Upper lobe of right lung (tissue), 1 donor: ENCODE measurements at regions not wholly inside any gene's neighbourhood (a gene's known extent, or its start where the extent isn't known, plus 50 kb on each side); places are given as distances from the start of the nearest gene placed in this dataset.

Source experiments
- ATAC-seq: fragments of 200-7000 bp; cut with Tn5 transposase; one replicate; pipeline ENCODE4 v1.9.1; 2020; ENCODE audit warnings: mild to moderate bottlenecking, moderate library complexity
- DNase-seq: peaks from one replicate; pipeline ENCODE4 v3.0.0-alpha.2; 2020
- H3K27ac ChIP-seq: fragments of 200-600 bp; one replicate; pipeline ENCODE4 v1.8.0; 2022
- H3K27me3 ChIP-seq: fragments of 200-600 bp; one replicate; pipeline ENCODE4 v1.8.0; 2022; ENCODE audit warnings: mild to moderate bottlenecking
- H3K36me3 ChIP-seq: fragments of 200-600 bp; one replicate; pipeline ENCODE4 v1.8.0; 2022
- H3K4me1 ChIP-seq: fragments of 200-600 bp; one replicate; pipeline ENCODE4 v1.8.0; 2022
- H3K4me3 ChIP-seq: fragments of 200-600 bp; one replicate; pipeline ENCODE4 v1.8.0; 2022; ENCODE audit warnings: mild to moderate bottlenecking
- H3K9me3 ChIP-seq: fragments of 200-600 bp; one replicate; pipeline ENCODE4 v1.8.0; 2022
- CTCF ChIP-seq: fragments of 200-600 bp; IDR thresholded peaks from one replicate; pipeline ENCODE4 v1.8.0; 2022; ENCODE audit warnings: antibody characterized with exemption
- intact Hi-C: fragments of 100-400 bp; cut with DNase I; formaldehyde crosslinking; loops from one replicate; pipeline ENCODE4 v1.11.0; 2022
- donor health status: DM: no; HTN: yes; CAD: no; lungs with severe emphysema.

GRCh38 chr20:61139031-61139430 lies 113.0 kb upstream of the CDH4 start:
- TF ChIP-seq CTCF = no peak
- Histone ChIP-seq H3K27ac (no peak overlapping the region), H3K9me3 (no peaks in the 10 kb centered on the region), H3K4me3 (no peak overlapping the region), H3K36me3 (no peaks in the 10 kb centered on the region), H3K27me3 (peaks cover 17% of the 10 kb centered on the region), H3K4me1 (no peaks in the 10 kb centered on the region)
- ATAC-seq = no peak
- intact Hi-C loops = no loop called here
- DNase-seq = no peak

GRCh38 chr20:61140576-61140975 lies 111.5 kb upstream of the CDH4 start:
- Histone ChIP-seq H3K4me1 (no peaks in the 10 kb centered on the region), H3K27ac (no peak overlapping the region), H3K4me3 (no peak overlapping the region), H3K27me3 (peaks cover 11% of the 10 kb centered on the region), H3K9me3 (no peaks in the 10 kb centered on the region), H3K36me3 (no peaks in the 10 kb centered on the region)
- intact Hi-C loops = no loop called here
- TF ChIP-seq CTCF = no peak
- no peak for DNase-seq
- no peak for ATAC-seq

DNA sequence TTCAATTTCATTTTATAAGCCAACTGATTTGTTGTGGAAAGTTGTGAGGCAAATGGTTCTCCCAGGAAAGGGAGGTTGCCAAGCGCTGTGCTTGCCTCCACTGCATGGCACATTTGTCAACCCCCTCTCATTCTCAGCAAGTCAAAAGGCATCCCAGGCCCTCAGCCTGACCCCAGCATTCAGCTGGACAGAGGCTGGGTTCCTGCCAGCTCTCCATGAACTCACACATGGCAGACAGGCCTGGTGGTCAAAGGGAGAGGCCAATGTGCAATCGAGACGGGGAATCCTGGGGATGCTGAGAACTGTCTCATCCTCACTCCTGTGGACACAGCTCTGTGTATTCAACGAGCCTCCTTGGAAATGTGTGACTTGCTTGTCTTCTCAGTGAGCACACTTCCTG lies 106.0 kb upstream of the CDH4 start:
- no peak for TF ChIP-seq CTCF
- DNase-seq = no peak
- H3K4me1 ChIP-seq = no peaks in the 10 kb centered on the region
- H3K27me3 ChIP-seq = no peaks in the 10 kb centered on the region
- intact Hi-C loops = no loop called here
- H3K4me3 ChIP-seq = no peak overlapping the region
- H3K27ac ChIP-seq = no peak overlapping the region
- no peaks in the 10 kb centered on the region for H3K9me3 ChIP-seq
- ATAC-seq = no peak
- no peaks in the 10 kb centered on the region for H3K36me3 ChIP-seq

GRCh38 chr20:61149636-61150035 lies 102.4 kb upstream of the CDH4 start:
- Histone ChIP-seq H3K4me3 (no peak overlapping the region), H3K27ac (no peak overlapping the region), H3K4me1 (no peaks in the 10 kb centered on the region), H3K9me3 (no peaks in the 10 kb centered on the region), H3K27me3 (no peaks in the 10 kb centered on the region), H3K36me3 (no peaks in the 10 kb centered on the region)
- no peak for TF ChIP-seq CTCF
- no peak for ATAC-seq
- intact Hi-C loops = no loop called here
- DNase-seq = no peak

DNA sequence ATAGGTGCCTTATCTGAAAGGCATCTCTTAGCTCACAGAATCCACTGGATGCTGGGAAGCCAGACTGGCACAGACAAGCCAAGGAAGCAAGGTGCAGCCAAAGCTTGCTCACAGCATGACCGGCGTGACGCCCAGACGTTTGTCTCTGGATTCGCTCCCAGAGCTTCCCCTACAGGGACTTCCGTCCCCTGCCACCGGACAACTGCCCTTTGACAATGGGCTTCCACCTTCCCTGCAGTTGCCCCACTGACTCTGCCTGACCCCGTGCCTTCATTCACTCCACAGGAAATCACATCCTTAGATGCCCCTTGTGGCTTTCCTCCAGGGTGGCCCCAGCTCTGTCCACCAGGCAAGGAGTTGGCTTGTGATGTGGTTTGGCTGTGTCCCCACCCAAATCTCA lies 94.8 kb upstream of the CDH4 start:
- ATAC-seq (no peak), DNase-seq (no peak)
- no peaks in the 10 kb centered on the region for H3K9me3 ChIP-seq
- intact Hi-C loops = no loop called here
- no peaks in the 10 kb centered on the region for H3K4me1 ChIP-seq
- H3K27me3 ChIP-seq = peaks cover 13% of the 10 kb centered on the region
- H3K36me3 ChIP-seq = no peaks in the 10 kb centered on the region
- H3K4me3 ChIP-seq = no peak overlapping the region
- TF ChIP-seq CTCF = no peak
- no peak overlapping the region for H3K27ac ChIP-seq

DNA sequence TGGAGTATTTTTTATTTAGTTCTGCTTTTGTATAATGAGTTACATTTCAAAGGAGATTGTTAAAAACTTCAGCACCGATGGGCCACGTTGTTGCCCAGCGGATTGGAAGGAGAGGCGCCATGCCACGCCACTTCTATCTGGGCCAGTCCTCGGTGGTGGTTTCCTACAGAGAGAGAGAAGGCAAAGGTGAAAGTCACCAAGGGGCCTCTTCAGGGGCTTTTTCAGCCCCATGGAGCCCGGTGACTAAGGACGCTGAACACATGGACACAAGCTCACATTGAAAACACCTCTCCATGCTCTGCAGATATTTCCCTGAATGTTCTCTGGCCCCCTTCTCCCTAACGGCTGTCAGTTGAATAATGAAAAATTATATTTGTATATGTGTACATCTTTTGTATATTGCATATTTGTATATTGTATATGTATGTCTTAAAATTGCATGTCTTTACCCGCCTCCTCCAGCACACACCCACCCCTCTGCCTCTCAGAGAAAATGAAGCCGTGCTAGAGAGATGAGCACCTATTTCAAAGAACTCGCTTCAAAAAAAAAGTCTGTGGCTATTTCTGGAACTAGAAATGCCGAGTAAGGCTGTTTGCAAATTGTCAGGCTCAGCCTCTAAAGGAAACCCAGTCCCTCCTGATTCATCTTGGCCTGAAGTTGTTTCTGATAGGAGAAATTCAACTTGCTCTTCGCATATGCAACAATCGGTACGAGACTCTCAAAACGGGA lies 91.9 kb upstream of the CDH4 start:
- H3K4me3 ChIP-seq = no peak overlapping the region
- H3K27me3 ChIP-seq = peaks cover 13% of the 10 kb centered on the region
- intact Hi-C loops = no loop called here
- ATAC-seq (no peak), DNase-seq (no peak)
- H3K9me3 ChIP-seq = no peaks in the 10 kb centered on the region
- H3K36me3 ChIP-seq = no peaks in the 10 kb centered on the region
- TF ChIP-seq CTCF = no peak
- no peaks in the 10 kb centered on the region for H3K4me1 ChIP-seq
- H3K27ac ChIP-seq = no peak overlapping the region
